ENCODE measurements at regions not wholly inside any gene's neighbourhood (a gene's known extent, or its start where the extent isn't known, plus 50 kb on each side); places are given as distances from the start of the nearest gene placed in this dataset.

- H3K4me3 ChIP-seq (replicated peaks in 1 of 3; ENCODE audit: insufficient read depth in 1 of 3, low read depth in 1 of 3, low read length in 3 of 3): no peak overlapping the region
- no peaks in the 10 kb centered on the region for H3K9me3 ChIP-seq (replicated peaks; ENCODE audit: control insufficient read depth, insufficient read depth, low read length)
- dilution Hi-C loops (cut with MboI; ENCODE audit: extremely low pct_ligation_motif_present, low sequenced_read_pairs) (no loop called here), intact Hi-C loops (cut with micrococcal nuclease) (no loop called here)
- no peaks in the 10 kb centered on the region for H3K36me3 ChIP-seq (ENCODE audit: control insufficient read depth in 2 of 2, extremely low read depth in 1 of 2, insufficient read depth in 2 of 2, low read length in 2 of 2)
- no peak overlapping the region for H3K27ac ChIP-seq (ENCODE audit: insufficient read depth, low read depth, low read length)
- no peak for TF ChIP-seq MYC (IDR thresholded peaks at IDR 0.05; ENCODE audit: low read depth, low read length)
- no peak for TF ChIP-seq POLR2A (IDR thresholded peaks at IDR 0.05; ENCODE audit: low read depth, low read length)
- no peak for TF ChIP-seq JUN (IDR thresholded peaks at IDR 0.05; ENCODE audit: borderline replicate concordance, insufficient read depth, insufficient read length, low read depth)
- no peak for TF ChIP-seq GATA2 (IDR thresholded peaks at IDR 0.05; ENCODE audit: insufficient read depth, insufficient read length, low read depth, low read length)
- no peak for TF ChIP-seq POLR2AphosphoS5 (IDR thresholded peaks at IDR 0.05; ENCODE audit: insufficient read depth, low read depth, low read length)
- no peak for TF ChIP-seq MAX (IDR thresholded peaks at IDR 0.05; ENCODE audit: insufficient read depth, insufficient read length)
- TF ChIP-seq FOS (IDR thresholded peaks at IDR 0.05; ENCODE audit: borderline replicate concordance, insufficient read depth, low read length): no peak
- no peak for TF ChIP-seq CTCF (IDR thresholded peaks at IDR 0.05; ENCODE audit: extremely low read depth in 1 of 2, insufficient read depth in 1 of 2, low read depth in 1 of 2, low read length in 2 of 2)
- no peak for TF ChIP-seq EZH2 (IDR thresholded peaks at IDR 0.05; ENCODE audit: borderline replicate concordance, low read depth, low read length, severe bottlenecking)
- H3K79me2 ChIP-seq (ENCODE audit: control insufficient read depth, insufficient read depth, low read length): no peaks in the 10 kb centered on the region
- FAIRE-seq (no peak), DNase-seq (ENCODE audit: low read depth, low spot score) (no peak)
- H3K9me1 ChIP-seq (replicated peaks; ENCODE audit: control insufficient read depth, extremely low read depth, insufficient read depth, low read length): no peaks in the 10 kb centered on the region
- H3K4me2 ChIP-seq (ENCODE audit: insufficient read depth, low read length): no peak overlapping the region
- POLR2A ChIA-PET: no interaction called here
- no peaks in the 10 kb centered on the region for H4K20me1 ChIP-seq (replicated peaks; ENCODE audit: control insufficient read depth, extremely low read depth, insufficient read depth, low read length)
- no peaks in the 10 kb centered on the region for H3K27me3 ChIP-seq (ENCODE audit: control insufficient read depth in 2 of 2, insufficient read depth in 2 of 2, low read length in 2 of 2)
- no TSS peak for BruUV-seq (replicated peaks)
- no peak overlapping the region for H3K9ac ChIP-seq (replicated peaks; ENCODE audit: extremely low read depth, insufficient read depth, low read length)
- no peaks in the 10 kb centered on the region for H3K4me1 ChIP-seq (ENCODE audit: control insufficient read depth, extremely low read depth, insufficient read depth, low read length)
- H2AFZ ChIP-seq (ENCODE audit: low read depth, low read length): no peak overlapping the region
- CTCF ChIA-PET: no interaction called here
These were observed 1944.6 kb downstream of the EFNA5 start for GRCh38 chr5:105726093-105726492.

Data from endothelial cell of umbilical vein (primary cell).